GM19035 (cell line): ENCODE measurements at regions not wholly inside any gene's neighbourhood (a gene's known extent, or its start where the extent isn't known, plus 50 kb on each side); places are given as distances from the start of the nearest gene placed in this dataset.
"Not testable (repeated sequence)": the region's sequence is repeated elsewhere in the genome, so short reads cannot be mapped to it uniquely, and the experiment has no call there.

Source experiments
- ATAC-seq: cut with Tn5 transposase; IDR thresholded peaks from one replicate; pipeline ENCODE4 v1.9.1; 2021; ENCODE audit not compliant: unreplicated experiment

DNA sequence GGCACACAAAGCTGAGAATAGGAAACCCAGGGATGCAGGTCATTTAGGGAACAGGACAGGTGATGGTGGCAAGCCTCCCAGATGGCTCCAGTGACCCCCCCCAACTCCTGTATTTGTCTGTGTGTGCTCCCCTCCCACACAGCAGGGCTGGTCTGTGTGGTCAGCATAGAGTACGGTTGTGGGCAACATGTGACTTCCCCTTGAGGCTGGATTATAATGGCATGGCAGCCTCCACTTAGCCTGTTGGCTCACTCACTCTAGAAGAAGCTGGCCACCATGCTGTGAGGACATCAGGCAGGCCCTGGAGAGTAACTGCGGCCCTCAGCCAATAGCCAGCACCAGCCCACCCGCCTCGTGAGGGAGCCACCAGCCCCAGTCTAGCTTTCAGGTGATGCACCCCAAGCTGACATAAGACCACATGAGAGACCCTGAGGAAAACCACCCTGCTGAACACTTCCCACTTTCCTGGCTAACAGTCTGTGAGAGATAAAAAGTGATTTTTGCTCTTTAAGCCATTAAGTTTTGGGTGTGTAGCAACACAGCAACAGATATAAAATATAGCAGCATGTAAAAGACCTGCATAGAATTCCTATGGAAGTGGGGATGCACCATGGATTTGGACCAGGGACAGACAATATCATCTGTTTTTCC, 151.3 kb downstream of the LAT start:
- ATAC-seq = not testable (repeated sequence)

DNA sequence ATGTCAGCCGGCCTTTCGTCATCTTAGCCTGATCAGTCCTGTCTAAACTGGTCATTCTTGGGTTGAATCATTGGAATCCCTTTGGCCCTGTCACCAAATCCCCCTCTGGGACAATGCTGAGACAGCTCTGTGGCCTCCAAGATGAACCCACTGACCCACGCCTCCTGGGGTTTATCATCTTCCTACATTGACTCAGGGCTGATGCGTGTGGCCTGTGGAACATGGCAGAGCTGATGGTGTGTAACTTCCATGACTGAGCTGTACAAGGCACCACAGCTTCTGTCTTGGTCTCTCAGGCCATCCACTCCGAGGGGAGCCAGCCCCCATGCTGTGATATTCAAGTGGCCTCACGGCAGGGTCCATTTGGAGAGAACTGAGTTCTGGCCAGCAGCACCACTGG, 150.2 kb downstream of the LAT start:
- not testable (repeated sequence) for ATAC-seq

DNA sequence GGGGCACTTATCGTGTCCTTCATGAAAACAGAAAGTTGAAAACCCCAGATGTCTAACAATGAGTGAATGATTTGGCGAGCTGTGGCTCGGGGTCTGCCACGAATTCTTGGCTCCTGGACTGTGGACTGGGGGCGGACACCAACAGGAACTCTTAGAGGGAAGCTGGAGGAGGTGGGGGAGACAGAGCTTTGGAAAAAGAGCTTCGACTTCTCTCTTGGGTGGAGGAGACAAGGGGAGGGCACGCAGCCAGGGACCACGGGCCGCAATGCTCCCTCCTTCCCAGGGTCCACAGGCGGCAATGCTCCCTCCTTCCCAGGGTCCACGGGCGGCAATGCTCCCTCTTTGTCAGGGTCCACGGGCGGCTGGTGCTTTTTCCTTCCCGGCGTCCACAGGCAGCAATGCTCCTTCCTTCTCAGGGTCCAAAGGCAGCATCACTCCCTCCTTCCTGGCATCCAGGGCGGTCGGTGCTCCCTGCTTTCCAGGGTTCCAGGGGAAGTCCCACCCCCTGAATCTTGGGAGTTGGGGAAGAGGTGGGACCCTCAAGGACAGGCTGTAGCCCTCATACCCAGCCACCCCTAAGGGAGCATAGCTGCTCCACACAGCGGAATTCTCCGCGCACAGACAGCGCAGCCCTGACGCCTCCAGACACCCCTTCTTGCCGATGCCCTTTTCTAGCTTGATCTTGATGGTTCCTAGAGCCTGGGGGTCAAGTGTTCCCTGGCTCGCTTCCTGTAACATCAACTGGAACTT, 149.0 kb downstream of the LAT start:
- not testable (repeated sequence) for ATAC-seq

DNA sequence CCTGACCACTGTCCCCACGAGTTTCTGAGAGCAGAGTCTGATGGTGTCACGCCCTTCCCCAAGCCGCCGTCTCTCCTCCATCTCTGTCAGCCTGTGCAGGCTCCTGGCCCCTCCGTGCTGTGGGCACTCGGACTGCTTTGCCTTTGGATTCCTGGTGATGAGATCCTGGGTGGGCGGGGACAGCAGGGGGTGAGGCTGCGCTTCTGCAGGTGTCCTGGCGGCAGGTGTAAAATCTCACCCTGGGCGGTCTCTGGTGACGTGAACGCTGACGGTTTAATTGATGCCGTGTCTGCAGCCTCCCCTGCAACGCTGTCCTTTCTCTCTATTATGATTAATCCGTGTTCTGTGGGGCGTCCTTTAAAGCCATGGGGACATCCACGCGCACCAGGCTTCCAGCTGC, 148.0 kb downstream of the LAT start:
- not testable (repeated sequence) for ATAC-seq

DNA sequence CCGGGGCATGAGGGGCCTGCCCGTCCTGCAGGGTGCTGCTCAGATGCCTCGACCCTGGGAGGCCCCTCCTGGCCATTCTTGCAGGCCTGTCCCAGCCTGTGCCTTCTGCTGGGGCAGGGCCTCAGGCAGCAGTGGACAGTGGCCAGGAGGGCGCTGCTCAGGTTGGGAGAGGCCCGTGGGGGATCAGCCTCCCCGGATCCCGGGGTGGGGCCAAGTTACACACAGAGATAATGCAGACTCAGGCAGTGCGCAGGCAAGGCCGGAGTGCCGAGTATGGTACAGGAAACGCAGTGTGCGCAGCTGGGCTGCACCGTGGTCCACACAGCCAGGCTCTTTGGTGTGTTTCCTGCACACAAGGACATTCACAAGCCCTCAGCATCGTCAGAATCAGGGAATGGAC, 147.6 kb downstream of the LAT start:
- not testable (repeated sequence) for ATAC-seq

DNA sequence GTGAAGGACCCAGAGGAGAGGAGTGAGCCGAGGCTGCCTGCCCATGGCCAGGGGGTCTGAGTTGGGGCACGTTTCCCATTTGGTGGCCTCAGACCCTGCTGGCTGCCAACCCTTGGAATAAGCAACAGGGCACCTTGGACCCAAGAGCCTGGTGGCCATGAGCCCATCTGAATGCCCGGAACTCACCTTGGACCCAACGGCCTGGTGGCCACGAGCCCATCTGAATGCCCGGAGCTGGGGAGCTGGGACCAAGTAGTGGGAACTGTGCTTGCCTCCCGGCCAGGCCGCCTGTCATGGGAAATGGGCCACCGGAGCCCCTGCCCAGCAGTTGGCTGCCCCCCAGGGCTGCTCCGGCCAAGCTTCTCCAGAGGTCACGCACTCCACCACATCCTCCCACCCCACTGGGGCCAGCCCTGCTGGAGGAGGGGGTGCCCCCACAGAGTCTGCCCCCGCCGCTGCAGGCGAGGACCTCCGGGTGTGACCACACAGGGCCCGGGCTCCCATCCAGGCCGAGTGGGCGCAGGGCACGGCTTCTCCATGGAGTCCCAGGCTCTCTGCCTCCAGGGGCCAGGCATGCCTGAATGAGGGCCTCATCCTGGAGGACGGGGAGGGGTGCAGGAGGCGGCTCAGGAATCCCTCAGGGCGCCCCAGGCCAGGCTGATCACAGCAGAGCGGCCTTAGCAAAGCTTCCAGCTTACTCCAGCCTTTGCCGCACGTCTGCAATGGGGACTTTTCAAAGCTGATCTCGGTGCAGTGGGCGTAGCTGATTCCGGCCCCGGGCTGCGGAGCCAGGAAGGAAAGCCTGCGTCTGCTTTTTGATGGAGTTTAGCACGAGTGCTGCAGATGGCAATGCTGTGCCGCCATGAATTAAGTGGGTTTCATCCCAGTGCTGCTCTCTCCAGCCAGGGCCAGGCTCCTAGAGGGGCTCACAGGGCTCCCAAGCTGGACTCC, 146.3 kb downstream of the LAT start:
- not testable (repeated sequence) for ATAC-seq

DNA sequence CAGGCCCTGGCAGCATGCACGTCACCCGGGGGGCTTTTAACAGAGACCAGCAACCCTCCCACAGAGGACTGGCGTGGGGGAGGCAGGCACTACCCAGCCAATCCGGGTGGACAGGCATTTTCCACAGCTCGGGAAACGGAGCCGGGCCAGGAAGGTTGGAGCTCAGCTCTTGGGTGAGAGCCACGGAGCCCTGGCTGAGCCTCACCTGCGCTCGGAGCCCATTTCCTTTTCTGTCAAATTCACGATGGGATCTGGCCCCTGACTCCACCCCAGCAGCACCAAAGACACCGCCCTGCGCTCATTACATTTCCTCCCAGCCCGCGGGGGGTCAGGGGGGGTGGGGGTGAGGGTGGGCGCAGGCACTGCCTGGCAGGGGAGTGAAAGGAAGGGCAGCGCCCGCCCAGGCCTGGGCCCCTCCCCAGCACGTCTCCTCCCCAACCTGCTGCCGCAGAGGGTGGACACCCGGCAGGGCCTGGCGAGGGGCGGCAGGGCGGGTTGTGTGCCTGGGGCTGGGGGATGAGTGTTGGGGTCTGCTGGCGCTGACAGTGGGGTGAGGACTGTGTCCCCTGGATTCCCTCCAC, 145.4 kb downstream of the LAT start:
- not testable (repeated sequence) for ATAC-seq

DNA sequence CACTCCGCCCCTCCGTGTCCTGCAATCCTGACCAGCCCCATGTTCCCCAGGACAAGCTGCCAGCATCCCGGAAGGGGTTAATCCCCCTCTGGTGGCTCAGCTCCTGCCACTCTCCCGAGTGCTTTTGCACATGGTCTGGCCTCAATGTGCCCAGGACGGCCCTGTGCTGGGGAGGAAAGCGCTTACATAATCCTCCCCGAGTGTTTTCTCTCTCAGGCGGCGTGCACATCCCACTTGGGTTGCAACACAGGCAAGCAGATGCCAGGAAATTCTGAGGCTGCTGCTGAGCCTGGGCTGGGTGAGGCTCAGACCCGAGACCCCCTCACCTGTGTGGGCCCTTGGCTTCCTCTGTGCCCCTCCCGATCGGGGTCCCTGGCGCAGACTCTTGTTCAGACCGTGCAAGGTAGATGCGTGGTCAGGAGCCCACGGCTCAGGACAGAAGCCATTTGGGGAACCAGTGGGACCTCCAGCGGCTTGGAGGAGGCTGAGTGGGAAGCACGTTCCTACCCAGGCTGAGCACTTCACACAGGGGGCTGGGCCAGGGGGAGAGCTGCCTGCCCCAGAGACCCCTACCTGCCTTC, 144.7 kb downstream of the LAT start:
- not testable (repeated sequence) for ATAC-seq

DNA sequence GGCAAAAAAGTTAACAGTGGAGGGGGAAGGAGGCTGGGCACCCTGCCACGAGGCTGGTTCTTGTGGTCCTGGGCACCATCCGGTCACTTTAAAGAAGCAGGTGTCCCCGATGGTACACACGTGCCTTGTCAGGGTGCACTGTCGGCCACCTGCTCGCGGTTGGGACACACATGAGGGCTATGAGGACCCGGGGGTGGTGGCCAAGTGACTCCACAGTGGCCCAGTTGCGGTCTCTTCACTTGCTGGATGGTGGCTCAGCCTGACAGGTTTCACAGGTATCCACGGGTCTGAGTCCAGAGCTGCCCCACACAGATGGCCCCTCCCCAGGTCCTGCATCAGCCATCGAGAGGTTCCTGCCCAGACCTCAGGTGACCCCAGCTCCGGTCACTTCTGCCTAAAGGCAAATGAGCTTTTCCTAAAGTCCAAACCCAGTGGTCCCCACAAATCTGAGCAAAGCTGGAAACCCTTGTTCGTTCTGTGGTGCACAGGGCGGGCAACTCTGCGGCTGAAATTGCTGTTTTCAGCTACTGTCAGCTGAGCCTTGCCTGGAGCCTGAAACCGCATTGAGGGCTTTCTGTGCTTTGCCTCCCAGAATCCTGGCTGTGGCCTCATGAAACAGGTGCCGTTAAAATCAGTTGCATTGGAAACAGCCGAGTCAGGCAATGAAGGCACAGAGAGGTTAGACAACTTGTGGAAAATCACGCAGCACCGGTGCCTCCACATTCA, 144.0 kb downstream of the LAT start:
- ATAC-seq = not testable (repeated sequence)

DNA sequence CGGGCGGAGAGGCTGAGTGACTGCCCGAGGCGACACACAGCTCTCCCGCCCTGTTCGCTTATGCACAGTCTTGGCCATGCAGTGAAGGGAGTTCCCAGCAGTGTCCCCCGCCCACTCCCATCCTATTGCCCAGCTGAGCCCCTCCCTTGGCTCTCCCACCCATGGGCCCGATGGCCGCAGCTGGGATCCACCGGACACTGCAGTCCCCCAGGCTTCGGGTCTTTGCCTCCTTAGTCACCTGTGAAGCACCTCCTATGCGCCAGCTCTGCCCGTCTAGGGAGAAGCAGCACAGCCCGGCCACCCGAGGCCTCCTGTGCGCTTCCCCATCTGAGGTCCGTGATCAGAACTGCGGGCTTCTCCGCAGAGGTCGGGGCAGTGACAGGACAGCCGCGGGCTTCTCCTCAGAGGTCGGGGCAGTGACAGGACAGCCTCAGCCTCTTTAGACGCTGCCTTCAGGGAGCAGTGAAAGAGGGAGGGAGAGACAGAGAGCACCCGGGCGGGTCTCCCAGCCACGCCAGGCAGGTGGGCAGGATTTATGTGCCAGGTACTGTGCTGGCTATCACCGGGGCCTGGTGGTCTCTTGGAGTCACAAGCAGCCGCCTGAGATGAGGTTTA, 143.1 kb downstream of the LAT start:
- ATAC-seq = not testable (repeated sequence)

DNA sequence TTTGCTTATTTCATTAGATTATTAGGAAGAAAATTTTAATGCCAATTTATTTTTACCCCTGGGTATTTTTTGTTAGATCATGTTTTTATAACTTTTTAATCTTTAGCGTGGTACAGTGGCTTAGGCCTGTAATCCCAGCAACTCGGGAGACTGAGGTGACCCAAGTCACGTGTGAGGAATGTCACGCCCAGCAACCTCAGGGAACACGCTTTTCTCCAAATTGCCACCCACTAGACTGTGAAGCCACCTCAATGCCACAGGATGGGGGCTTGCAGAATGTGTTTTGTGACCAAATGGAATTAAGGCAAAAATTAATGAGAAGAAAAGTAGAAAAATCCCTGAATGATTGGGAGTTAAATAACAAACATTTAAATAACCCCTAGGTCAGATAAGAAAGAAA, 141.8 kb downstream of the LAT start:
- no peak for ATAC-seq

DNA sequence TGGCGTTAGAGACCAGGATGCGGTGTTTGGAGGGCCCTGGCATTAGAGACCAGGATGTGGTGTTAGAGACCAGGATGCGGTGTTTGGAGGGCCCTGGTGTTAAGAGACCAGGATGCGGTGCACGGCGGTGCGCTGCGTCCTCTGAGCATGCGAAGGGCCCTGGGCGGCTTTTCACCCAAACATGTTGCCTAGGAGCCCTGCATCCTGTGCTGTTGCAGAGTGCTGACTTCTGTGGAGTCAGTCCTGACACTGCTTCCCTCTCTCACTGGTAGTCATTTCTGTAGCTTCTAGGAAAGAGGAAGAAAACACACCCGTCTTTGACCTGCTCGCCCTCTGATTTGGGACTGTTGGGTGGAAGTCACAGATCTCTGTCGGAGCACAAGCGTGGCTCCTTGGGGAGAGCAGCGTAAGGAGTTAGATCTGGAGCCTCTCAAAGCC, 141.2 kb downstream of the LAT start:
- no peak for ATAC-seq

DNA sequence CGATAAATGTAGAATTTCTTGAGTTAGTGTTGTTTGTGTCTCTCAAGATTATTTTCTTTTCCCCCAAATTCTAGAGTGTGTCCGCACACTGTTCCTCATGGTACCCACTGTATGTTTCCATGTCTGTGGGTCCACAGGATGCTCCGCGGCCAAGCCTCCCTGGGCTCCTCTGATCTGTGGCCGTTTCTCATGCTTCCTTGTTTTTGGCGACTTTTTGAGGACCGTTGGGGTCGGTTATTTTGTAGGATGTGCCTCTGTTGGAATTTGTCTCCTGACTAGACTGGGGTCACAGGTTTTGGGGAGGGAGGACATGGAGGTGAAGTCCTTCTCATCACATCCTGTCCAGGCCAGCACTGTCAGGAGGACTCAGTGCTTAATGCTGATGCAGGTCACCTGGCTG, 140.0 kb downstream of the LAT start:
- no peak for ATAC-seq

DNA sequence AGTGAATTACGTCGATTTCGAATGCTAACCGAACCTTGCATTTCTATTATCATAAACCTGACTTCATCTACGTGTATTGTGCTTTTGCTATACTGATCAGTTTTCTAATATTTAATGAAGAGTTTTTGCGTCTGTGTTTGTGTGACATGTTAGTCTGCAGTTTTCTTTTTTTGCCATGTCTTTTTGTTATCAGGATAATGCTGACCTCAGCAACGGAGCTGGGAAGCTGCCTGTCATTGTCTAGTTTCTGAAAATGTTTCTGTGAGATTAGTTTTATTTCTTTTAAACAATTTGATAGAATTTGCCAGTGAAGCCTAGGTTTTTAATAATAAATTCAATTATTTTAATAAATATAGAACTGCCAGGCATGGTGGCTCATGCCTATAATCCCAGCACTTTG, 139.3 kb downstream of the LAT start:
- not testable (repeated sequence) for ATAC-seq

DNA sequence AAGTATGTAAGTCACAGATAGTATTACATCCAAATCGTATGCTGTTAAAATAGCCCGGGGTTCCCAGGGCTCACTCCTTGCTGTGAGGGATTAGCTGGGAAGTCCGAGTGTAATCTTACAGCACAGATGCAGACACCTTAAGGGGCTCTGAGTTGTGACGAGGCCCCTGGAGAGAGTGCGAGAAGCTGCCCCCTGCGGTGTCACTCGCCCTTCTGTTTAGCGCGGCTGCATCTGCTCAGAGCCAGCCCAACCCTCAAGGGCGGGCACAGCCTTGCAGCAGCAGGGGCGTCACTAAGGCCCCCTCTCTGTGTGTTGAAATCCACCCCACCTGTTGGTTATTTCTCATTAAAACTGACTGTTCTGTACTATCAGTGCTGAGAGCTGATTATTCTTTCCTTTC, 135.8 kb downstream of the LAT start:
- ATAC-seq = not testable (repeated sequence)

DNA sequence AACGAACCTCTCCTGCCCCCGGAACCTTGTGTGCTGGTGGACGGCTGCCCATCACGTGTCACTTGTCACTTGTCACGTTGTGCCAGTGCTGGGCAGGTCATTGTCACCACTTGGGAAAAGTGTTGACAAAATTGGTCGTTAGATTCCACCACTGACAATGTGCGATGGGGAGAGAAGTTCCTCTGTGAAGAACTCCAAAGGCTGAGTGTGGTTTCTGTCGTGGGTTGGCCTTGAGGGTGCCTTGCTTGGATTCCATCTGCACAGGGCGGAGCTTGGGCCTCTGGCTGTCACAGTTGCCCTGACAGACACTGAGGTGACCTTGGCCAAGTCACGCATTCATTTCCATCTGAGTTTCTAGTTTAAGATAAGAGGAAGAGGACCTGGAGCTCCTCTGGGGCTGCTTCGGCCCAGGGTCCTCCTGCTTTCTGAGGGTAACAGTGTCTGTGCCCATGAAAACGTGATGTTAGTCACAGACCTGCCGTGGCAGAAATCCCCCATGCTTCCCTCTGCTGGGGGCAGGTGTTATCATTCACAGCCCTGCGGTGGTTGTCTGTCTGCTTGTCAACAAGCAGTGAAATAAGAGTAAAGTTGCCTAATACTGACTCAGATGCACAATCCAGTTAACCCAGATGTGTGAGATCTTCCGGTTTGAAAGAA, 133.6 kb downstream of the LAT start:
- not testable (repeated sequence) for ATAC-seq

DNA sequence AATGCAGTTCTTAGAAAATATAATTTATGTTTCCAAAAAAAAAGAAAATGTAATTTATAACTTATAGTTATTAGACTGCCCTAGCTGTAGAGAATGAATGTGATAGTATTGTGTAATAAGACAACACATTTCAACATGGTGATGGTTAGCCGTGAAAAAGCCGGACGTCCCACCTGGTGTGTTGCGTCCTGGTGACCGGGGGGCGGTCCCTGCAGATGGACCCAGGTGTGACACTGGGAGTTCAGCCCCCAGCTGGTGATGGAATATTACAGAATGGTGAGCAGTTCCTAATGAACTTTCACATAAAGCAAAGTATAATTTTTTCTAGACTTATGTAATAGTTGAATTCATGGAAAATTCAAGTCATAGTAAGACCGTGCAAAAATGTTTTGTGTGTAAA, 132.8 kb downstream of the LAT start:
- no peak for ATAC-seq

DNA sequence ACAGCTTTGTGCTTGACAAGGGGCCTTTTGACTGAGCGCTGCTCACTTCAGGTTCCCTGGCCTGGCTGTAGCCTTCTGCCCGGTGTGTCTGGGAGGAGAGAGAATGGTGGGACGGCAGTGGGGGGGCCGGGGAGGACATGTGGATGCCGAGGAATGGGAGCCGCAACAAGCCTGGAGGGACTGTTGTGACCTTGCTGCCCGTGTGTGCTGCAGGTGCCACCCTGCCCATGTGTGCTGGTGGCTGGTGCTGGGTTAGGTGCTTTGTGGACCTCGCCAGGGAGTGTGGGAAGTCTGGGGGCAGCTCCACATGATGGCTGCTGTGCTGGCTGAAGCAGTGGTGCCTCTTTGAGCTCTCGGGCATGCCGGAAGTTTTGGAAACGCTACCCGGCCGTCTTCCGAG, 132.1 kb downstream of the LAT start:
- ATAC-seq = no peak

DNA sequence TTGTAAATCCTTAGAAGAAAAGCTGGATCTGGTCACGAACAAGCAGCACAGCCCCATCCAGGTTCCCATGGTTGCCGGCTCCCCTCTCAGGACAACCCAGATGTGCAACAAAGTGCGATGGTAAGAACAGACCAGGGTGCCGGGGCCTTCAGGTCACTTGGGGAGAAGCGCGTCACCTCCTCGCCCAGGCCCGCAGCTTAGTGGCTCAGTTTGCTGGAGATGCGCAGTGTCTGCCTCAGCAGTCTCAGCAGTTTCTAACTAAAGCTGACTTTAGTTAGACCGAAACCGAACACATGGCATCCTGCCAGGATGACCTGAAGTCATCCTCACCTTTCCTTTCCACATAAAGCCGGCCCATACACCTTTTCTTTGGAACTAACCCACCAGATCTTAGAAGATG, 131.4 kb downstream of the LAT start:
- ATAC-seq = not testable (repeated sequence)
